ENCODE measurements at regions not wholly inside any gene's neighbourhood (a gene's known extent, or its start where the extent isn't known, plus 50 kb on each side); places are given as distances from the start of the nearest gene placed in this dataset.

DNA sequence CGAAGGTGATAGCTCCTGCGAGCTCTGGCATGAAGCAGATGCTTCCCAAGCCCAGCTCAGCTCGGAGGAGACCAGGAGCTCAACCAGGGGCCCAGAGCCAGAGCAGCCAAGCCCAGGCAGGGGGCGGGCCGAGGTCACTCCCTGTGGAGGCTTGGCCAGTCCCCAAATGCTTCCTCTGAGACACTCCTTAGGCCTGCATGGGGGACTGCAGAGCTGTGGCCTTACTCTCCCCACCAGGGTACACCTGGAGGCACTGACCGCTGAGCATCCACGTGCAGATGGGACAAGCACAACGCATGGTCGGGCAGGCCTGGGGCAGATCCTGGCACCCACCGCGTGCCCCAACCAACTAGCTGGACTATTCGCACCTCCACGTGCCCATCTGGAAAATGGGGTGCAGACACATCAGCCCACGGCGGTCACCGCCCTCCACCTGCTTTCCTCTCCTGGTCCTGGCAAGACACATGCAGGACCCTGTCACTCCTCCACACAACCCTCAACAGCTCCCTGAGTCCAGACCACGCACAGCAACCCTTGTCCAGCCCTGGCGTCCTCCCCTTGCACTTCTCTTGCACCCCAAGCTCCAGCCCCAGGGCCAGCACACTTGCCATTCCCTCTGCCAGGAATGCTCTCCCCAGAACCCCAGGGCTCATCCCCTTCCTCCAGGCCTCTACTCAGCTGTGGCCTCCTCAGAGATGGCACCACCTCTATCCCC, 164.7 kb upstream of the IQSEC1 start:
- TF ChIP-seq, protein P1, sequence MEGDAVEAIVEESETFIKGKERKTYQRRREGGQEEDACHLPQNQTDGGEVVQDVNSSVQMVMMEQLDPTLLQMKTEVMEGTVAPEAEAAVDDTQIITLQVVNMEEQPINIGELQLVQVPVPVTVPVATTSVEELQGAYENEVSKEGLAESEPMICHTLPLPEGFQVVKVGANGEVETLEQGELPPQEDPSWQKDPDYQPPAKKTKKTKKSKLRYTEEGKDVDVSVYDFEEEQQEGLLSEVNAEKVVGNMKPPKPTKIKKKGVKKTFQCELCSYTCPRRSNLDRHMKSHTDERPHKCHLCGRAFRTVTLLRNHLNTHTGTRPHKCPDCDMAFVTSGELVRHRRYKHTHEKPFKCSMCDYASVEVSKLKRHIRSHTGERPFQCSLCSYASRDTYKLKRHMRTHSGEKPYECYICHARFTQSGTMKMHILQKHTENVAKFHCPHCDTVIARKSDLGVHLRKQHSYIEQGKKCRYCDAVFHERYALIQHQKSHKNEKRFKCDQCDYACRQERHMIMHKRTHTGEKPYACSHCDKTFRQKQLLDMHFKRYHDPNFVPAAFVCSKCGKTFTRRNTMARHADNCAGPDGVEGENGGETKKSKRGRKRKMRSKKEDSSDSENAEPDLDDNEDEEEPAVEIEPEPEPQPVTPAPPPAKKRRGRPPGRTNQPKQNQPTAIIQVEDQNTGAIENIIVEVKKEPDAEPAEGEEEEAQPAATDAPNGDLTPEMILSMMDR (IDR thresholded peaks at IDR 0.05) = no peak
- TF ChIP-seq POLR2A (IDR thresholded peaks at IDR 0.05) = no peak
